NT2/D1 (cell line): ENCODE measurements at regions not wholly inside any gene's neighbourhood (a gene's known extent, or its start where the extent isn't known, plus 50 kb on each side); places are given as distances from the start of the nearest gene placed in this dataset.

ENCODE experiments used
- SUZ12 ChIP-seq: IDR thresholded peaks from 2 replicates; pipeline ENCODE4 v1.6.1; 2011; ENCODE audit not compliant: insufficient read length, insufficient read depth; ENCODE audit errors: extremely low read depth
- YY1 ChIP-seq: IDR thresholded peaks from 2 replicates; pipeline ENCODE4 v1.6.1; 2011; ENCODE audit not compliant: insufficient read length, insufficient read depth

- TF ChIP-seq SUZ12 (no peak), YY1 (no peak)
These were observed 508.0 kb downstream of the MDFIC start for GRCh38 chr7:115429918-115430317.
